GM23248 (cell line): ENCODE measurements at regions not wholly inside any gene's neighbourhood (a gene's known extent, or its start where the extent isn't known, plus 50 kb on each side); places are given as distances from the start of the nearest gene placed in this dataset.

Source experiments
- EZH2 ChIP-seq: fragments of 200-600 bp; sonication (generic); IDR thresholded peaks from 2 replicates; pipeline ENCODE4 v1.6.1; 2018; ENCODE audit warnings: antibody characterized with exemption, mild to moderate bottlenecking; ENCODE audit not compliant: insufficient read depth, poor library complexity, severe bottlenecking
- EZH2phosphoT487 ChIP-seq: fragments of 200-600 bp; sonication (generic); IDR thresholded peaks from 2 replicates; pipeline ENCODE4 v1.6.1; 2018; ENCODE audit warnings: antibody characterized with exemption, moderate library complexity, mild to moderate bottlenecking, low read depth; ENCODE audit not compliant: insufficient read depth

- no peak for TF ChIP-seq EZH2
- no peak for TF ChIP-seq EZH2phosphoT487
These were observed 84.3 kb downstream of the PJA1 start for GRCh38 chrX:69080855-69081465.
